B cell (primary cell): ENCODE measurements at regions not wholly inside any gene's neighbourhood (a gene's known extent, or its start where the extent isn't known, plus 50 kb on each side); places are given as distances from the start of the nearest gene placed in this dataset.

Experiments used
- ATAC-seq: fragments of 200-7000 bp; cut with Tn5 transposase; one replicate; pipeline ENCODE4 v1.10.0; 2021; ENCODE audit warnings: low read depth, mild to moderate bottlenecking, moderate number of reproducible peaks, moderate library complexity
- CTCF ChIA-PET: fragments of 350-600 bp; sonication (Branson Sonifier 250); formaldehyde crosslinking; loops from one replicate; lab custom pipeline; 2021; ENCODE audit warnings: antibody characterized with exemption, inconsistent platforms; lab: Charles Lee
- POLR2A ChIA-PET: fragments of 350-600 bp; sonication (Branson Sonifier 250); formaldehyde crosslinking; loops from one replicate; lab custom pipeline; 2021; ENCODE audit warnings: antibody characterized with exemption; lab: Charles Lee
- DNase-seq: peaks from one replicate; pipeline ENCODE4 v3.0.0; 2013
- H2AFZ ChIP-seq: 2 replicates; pipeline ENCODE4 v1.6.1; 2012; ENCODE audit warnings: mild to moderate bottlenecking, low read depth, low read length; ENCODE audit not compliant: insufficient read depth, poor library complexity, severe bottlenecking
- H3K27ac ChIP-seq, 2 donors: 1 replicate in 1 of 2; 2 replicates in 1 of 2; pipeline ENCODE4 v1.5.1; 2012 to 2013; ENCODE audit warnings: low read length in 2 of 2, mild to moderate bottlenecking in 2 of 2, moderate library complexity in 1 of 2
- H3K27me3 ChIP-seq, 4 experiments: fragments of 200-600 bp in 1 of 4; sonication (generic) in 1 of 4; replicated peaks in 1 of 4; 1 replicate in 2 of 4; 2 replicates in 2 of 4; pipeline versions ENCODE4 v1.6.1 to v1.7.0; 2013 to 2016; ENCODE audit warnings: low read length in 3 of 4, mild to moderate bottlenecking in 2 of 4, mixed read lengths in 1 of 4, moderate library complexity in 1 of 4; ENCODE audit not compliant: insufficient read depth in 4 of 4, control insufficient read depth in 3 of 4; ENCODE audit errors: control extremely low read depth in 1 of 4
- H3K36me3 ChIP-seq, 2 experiments: replicated peaks in 1 of 2; 1 replicate in 1 of 2; 2 replicates in 1 of 2; pipeline versions ENCODE4 v1.6.1 to v1.7.1; 2013; ENCODE audit warnings: low read length in 1 of 2; ENCODE audit not compliant: insufficient read depth in 2 of 2, control insufficient read depth in 1 of 2; ENCODE audit errors: control extremely low read depth in 1 of 2, extremely low read depth in 1 of 2
- H3K4me1 ChIP-seq, 2 donors: fragments of 200-600 bp in 1 of 2; sonication (generic) in 1 of 2; 1 replicate in 1 of 2; 2 replicates in 1 of 2; pipeline versions ENCODE4 v1.5.1 to v1.6.1; 2013 to 2017; ENCODE audit warnings: low read length in 2 of 2; ENCODE audit not compliant: control insufficient read depth in 2 of 2, insufficient read depth in 2 of 2
- H3K4me2 ChIP-seq: replicated peaks from 2 replicates; pipeline ENCODE3; 2012; ENCODE audit warnings: mild to moderate bottlenecking, low read depth, low read length; ENCODE audit not compliant: poor library complexity, severe bottlenecking
- H3K4me3 ChIP-seq, 5 experiments: fragments of 200-600 bp in 1 of 5; sonication (generic) in 1 of 5; 1 replicate in 3 of 5; 2 replicates in 2 of 5; pipeline versions ENCODE4 v1.5.1 to v1.7.0; 2011 to 2016; ENCODE audit warnings: low read length in 4 of 5, mild to moderate bottlenecking in 4 of 5, low read depth in 2 of 5, control low read depth in 1 of 5, moderate library complexity in 1 of 5; ENCODE audit not compliant: insufficient read depth in 1 of 5; ENCODE audit errors: control extremely low read depth in 1 of 5, extremely low read depth in 1 of 5
- H3K79me2 ChIP-seq: fragments of 200-600 bp; sonication (generic); one replicate; pipeline ENCODE4 v1.6.0; 2016; ENCODE audit warnings: low read length; ENCODE audit not compliant: control insufficient read depth, insufficient read depth
- H3K9ac ChIP-seq: fragments of 200-600 bp; sonication (generic); 2 replicates; pipeline ENCODE4 v1.6.1; 2017; ENCODE audit warnings: mild to moderate bottlenecking, low read length, moderate library complexity
- H3K9me3 ChIP-seq, 3 donors: one replicate each; pipeline versions ENCODE4 v1.6.1 to v1.7.1; 2013; ENCODE audit warnings: low read length in 2 of 3; ENCODE audit not compliant: control insufficient read depth in 2 of 3, insufficient read depth in 1 of 3; ENCODE audit errors: control extremely low read depth in 1 of 3
- H4K20me1 ChIP-seq: 2 replicates; pipeline ENCODE4 v1.6.0; 2012; ENCODE audit warnings: mild to moderate bottlenecking, low read length; ENCODE audit not compliant: insufficient read depth, control insufficient read depth, poor library complexity, severe bottlenecking
- H3K27ac Mint-ChIP-seq: one replicate; pipeline ENCODE4 v1.8.0; 2021; ENCODE audit warnings: mixed read lengths
- H3K27me3 Mint-ChIP-seq: one replicate; pipeline ENCODE4 v1.8.0; 2021; ENCODE audit warnings: mixed read lengths
- H3K4me1 Mint-ChIP-seq: one replicate; pipeline ENCODE4 v1.8.0; 2021; ENCODE audit warnings: mixed read lengths
- H3K4me3 Mint-ChIP-seq: one replicate; pipeline ENCODE4 v1.8.0; 2021; ENCODE audit warnings: mixed read lengths
- H3K9me3 Mint-ChIP-seq: one replicate; pipeline ENCODE4 v1.8.0; 2022; ENCODE audit warnings: mixed read lengths; ENCODE audit not compliant: insufficient read depth
- EZH2 ChIP-seq: IDR thresholded peaks from 2 replicates; pipeline ENCODE4 v1.6.1; 2012; ENCODE audit warnings: borderline replicate concordance, low read depth, mild to moderate bottlenecking, moderate library complexity, low read length; ENCODE audit not compliant: insufficient read depth, poor library complexity, severe bottlenecking
- WGBS: methylation state at CpG from one replicate; pipeline ENCODE4 v1.1.5; 2013; ENCODE audit warnings: missing lambda C conversion rate; ENCODE audit not compliant: insufficient coverage; 5-methylcytosine and 5-hydroxymethylcytosine counted together
- intact Hi-C: fragments of 100-400 bp; cut with micrococcal nuclease; formaldehyde crosslinking; loops from one replicate; pipeline ENCODE4 v1.10.0; 2022
- TF ChIP-seq, protein P1 (sequence below): fragments of 200-600 bp; IDR thresholded peaks from one replicate; pipeline ENCODE4 v1.8.0; 2022; ENCODE audit warnings: antibody characterized with exemption, mild to moderate bottlenecking

DNA sequence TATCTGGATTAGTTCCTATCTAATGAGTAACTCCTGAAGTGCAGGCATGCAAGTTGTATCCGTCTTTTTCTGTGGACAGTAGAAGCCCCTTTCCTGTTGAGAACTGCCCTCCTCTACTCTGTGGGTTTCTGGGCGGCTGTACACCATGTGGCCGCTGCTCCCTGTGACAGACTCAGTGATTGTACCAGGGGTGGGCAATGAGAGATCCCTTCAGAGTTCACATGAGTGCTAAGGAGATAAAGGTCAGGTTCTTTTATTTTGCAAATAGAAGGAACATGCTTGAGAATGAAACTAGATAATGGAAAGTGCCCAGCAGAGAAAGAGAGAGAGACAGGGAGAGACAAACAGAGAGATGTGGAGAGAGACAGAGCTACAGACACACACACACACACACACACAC is 76.4 kb upstream of the TAPT1 start:
- Histone ChIP-seq H3K4me2 (no peak overlapping the region), H3K27ac (no peak overlapping the region), H3K9ac (no peak overlapping the region), H3K27me3 (no peaks in the 10 kb centered on the region), H3K9me3 (no peaks in the 10 kb centered on the region), H4K20me1 (no peaks in the 10 kb centered on the region), H3K79me2 (no peaks in the 10 kb centered on the region), H2AFZ (no peak overlapping the region), H3K36me3 (no peaks in the 10 kb centered on the region), H3K4me3 (no peak overlapping the region), H3K4me1 (no peaks in the 10 kb centered on the region)
- Mint-ChIP-seq H3K27me3 (no peaks in the 10 kb centered on the region), H3K4me1 (no peaks in the 10 kb centered on the region), H3K27ac (no peak overlapping the region), H3K9me3 (peaks cover under 1% of the 10 kb centered on the region), H3K4me3 (no peak overlapping the region)
- intact Hi-C loops: no loop called here
- ATAC-seq (no peak), DNase-seq (no peak)
- 83% methylated on average over 1 of the region's 3 CpGs for WGBS
- POLR2A ChIA-PET: no interaction called here
- CTCF ChIA-PET: interaction anchor here (1.1 to 1.2 kb wide), 2 partner anchors 9 to 10 kb away, joined by 3 read pairs; no protein-coding TSS in a partner anchor
- TF ChIP-seq, protein P1, sequence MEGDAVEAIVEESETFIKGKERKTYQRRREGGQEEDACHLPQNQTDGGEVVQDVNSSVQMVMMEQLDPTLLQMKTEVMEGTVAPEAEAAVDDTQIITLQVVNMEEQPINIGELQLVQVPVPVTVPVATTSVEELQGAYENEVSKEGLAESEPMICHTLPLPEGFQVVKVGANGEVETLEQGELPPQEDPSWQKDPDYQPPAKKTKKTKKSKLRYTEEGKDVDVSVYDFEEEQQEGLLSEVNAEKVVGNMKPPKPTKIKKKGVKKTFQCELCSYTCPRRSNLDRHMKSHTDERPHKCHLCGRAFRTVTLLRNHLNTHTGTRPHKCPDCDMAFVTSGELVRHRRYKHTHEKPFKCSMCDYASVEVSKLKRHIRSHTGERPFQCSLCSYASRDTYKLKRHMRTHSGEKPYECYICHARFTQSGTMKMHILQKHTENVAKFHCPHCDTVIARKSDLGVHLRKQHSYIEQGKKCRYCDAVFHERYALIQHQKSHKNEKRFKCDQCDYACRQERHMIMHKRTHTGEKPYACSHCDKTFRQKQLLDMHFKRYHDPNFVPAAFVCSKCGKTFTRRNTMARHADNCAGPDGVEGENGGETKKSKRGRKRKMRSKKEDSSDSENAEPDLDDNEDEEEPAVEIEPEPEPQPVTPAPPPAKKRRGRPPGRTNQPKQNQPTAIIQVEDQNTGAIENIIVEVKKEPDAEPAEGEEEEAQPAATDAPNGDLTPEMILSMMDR: no peak
- no peak for TF ChIP-seq EZH2

- Histone ChIP-seq H3K27me3 (peaks cover 0 to 4% (median 0%) of the 10 kb centered on the region in 4 experiments), H2AFZ (no peak overlapping the region), H3K27ac (no peak overlapping the region), H3K4me2 (no peak overlapping the region), H3K4me3 (no peak overlapping the region), H3K4me1 (no peaks in the 10 kb centered on the region), H3K36me3 (no peaks in the 10 kb centered on the region), H3K9ac (no peak overlapping the region), H3K9me3 (no peaks in the 10 kb centered on the region), H3K79me2 (no peaks in the 10 kb centered on the region), H4K20me1 (no peaks in the 10 kb centered on the region)
- Mint-ChIP-seq H3K4me3 (no peak overlapping the region), H3K4me1 (no peaks in the 10 kb centered on the region), H3K9me3 (peaks cover 4% of the 10 kb centered on the region), H3K27ac (no peak overlapping the region), H3K27me3 (no peaks in the 10 kb centered on the region)
- intact Hi-C loops: no loop called here
- no peak for DNase-seq
- no peak for ATAC-seq
- no peak for TF ChIP-seq EZH2
- TF ChIP-seq, protein P1: no peak
- ChIA-PET POLR2A (no interaction called here), CTCF (no interaction called here)
- WGBS: no CpG with 5 or more reads among the region's 1 CpG
These were observed 70.7 kb upstream of the TAPT1 start for GRCh38 chr4:16297003-16297402.
